GM19043 (cell line): ENCODE measurements at regions not wholly inside any gene's neighbourhood (a gene's known extent, or its start where the extent isn't known, plus 50 kb on each side); places are given as distances from the start of the nearest gene placed in this dataset.
"Not testable (repeated sequence)": the region's sequence is repeated elsewhere in the genome, so short reads cannot be mapped to it uniquely, and the experiment has no call there.

Source experiments
- ATAC-seq: cut with Tn5 transposase; IDR thresholded peaks from one replicate; pipeline ENCODE4 v1.9.1; 2021; ENCODE audit warnings: low read depth; ENCODE audit not compliant: unreplicated experiment

- ATAC-seq, result no peak
Measured at GRCh38 chr1:230561570-230561969, 80.7 kb upstream of the COG2 start.

- ATAC-seq, result no peak
Measured at GRCh38 chr1:230558324-230558723, 84.0 kb upstream of the COG2 start.

GRCh38 chr1:230556453-230556852 is 85.8 kb upstream of the COG2 start:
- ATAC-seq, result no peak

GRCh38 chr1:230555814-230556213 is 86.5 kb upstream of the COG2 start:
- ATAC-seq, result no peak

- no peak for ATAC-seq
Measured at GRCh38 chr1:230552880-230553279, 89.4 kb upstream of the COG2 start.

GRCh38 chr1:230550945-230551344 is 91.3 kb upstream of the COG2 start:
- ATAC-seq, result not testable (repeated sequence)

- ATAC-seq, result no peak
Measured at GRCh38 chr1:230550428-230550827, 91.9 kb upstream of the COG2 start.

- no peak for ATAC-seq
Measured at GRCh38 chr1:230549625-230550024, 92.7 kb upstream of the COG2 start.

GRCh38 chr1:230548997-230549396 is 93.3 kb upstream of the COG2 start:
- ATAC-seq, result no peak

- no peak for ATAC-seq
Measured at GRCh38 chr1:230548357-230548756, 93.9 kb upstream of the COG2 start.

- no peak for ATAC-seq
Measured at GRCh38 chr1:230545181-230545580, 97.1 kb upstream of the COG2 start.

GRCh38 chr1:230544758-230545157 is 97.5 kb upstream of the COG2 start:
- no peak for ATAC-seq

- ATAC-seq, result no peak
Measured at GRCh38 chr1:230543085-230543484, 99.2 kb upstream of the COG2 start.

- no peak for ATAC-seq
Measured at GRCh38 chr1:230542681-230543080, 99.6 kb upstream of the COG2 start.

- no peak for ATAC-seq
Measured at GRCh38 chr1:230542054-230542453, 100.2 kb upstream of the COG2 start.

- ATAC-seq, result no peak
Measured at GRCh38 chr1:230541306-230541705, 101.0 kb upstream of the COG2 start.

GRCh38 chr1:230540421-230541155 is 101.7 kb upstream of the COG2 start:
- no peak for ATAC-seq

- ATAC-seq, result no peak
Measured at GRCh38 chr1:230537456-230537855, 104.8 kb upstream of the COG2 start.

GRCh38 chr1:230536641-230537155 is 105.6 kb upstream of the COG2 start:
- ATAC-seq, result no peak

- no peak for ATAC-seq
Measured at GRCh38 chr1:230534224-230534623, 108.1 kb upstream of the COG2 start.

GRCh38 chr1:230531103-230531502 is 105.0 kb upstream of the PGBD5 start:
- no peak for ATAC-seq

- ATAC-seq, result no peak
Measured at GRCh38 chr1:230519246-230519645, 93.1 kb upstream of the PGBD5 start.

GRCh38 chr1:230518511-230518910 is 92.4 kb upstream of the PGBD5 start:
- no peak for ATAC-seq
